AG10803 (cell line): ENCODE measurements at regions not wholly inside any gene's neighbourhood (a gene's known extent, or its start where the extent isn't known, plus 50 kb on each side); places are given as distances from the start of the nearest gene placed in this dataset.

Experiments used
- DNase-seq: peaks from one replicate; pipeline ENCODE4 v3.0.0; 2010; ENCODE audit warnings: low read depth
- H3K4me3 ChIP-seq: 2 replicates; pipeline ENCODE4 v1.5.1; 2011; ENCODE audit warnings: mild to moderate bottlenecking, low read length, control low read depth
- TF ChIP-seq, protein P1 (sequence below): conservative IDR thresholded peaks from 2 replicates; pipeline ENCODE4 v1.5.1; 2011; ENCODE audit warnings: mild to moderate bottlenecking, low read length, control low read depth, inconsistent platforms

DNA sequence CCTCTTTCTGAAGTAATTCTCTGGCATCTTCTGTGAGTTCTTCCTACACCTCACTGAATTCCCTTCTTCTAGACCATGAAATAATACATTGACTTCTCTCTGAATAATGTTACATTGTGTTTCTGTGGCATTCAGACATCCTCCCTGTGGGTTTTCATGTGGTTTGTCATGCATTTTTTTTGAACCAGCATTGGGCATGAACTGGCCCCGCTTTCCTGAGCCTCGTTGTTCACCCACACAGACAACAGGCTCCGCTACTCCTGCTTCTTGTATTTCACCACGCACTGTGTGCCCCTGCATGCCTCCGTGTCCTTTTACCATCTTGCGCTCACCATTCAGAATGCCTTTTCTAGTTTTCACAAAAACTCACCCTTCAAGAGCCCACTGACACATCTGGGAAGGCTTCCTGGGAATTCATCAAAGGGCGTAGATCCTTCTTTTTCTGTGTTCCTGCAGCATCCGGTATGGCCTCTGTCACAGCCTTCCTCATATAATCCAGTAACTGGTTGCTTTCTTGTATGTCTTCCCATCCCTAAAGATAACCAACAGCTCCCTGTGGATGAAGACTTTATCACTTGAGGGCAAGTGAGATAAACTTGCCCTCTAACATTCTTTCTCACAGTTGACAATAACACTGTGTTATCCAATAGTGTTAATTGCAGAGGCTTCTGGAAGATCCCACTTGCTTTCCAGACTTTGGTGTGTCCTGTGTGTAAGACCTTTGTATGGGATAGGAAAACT, 51.5 kb upstream of the ADAMTSL1 start:
- DNase-seq: no peak

DNA sequence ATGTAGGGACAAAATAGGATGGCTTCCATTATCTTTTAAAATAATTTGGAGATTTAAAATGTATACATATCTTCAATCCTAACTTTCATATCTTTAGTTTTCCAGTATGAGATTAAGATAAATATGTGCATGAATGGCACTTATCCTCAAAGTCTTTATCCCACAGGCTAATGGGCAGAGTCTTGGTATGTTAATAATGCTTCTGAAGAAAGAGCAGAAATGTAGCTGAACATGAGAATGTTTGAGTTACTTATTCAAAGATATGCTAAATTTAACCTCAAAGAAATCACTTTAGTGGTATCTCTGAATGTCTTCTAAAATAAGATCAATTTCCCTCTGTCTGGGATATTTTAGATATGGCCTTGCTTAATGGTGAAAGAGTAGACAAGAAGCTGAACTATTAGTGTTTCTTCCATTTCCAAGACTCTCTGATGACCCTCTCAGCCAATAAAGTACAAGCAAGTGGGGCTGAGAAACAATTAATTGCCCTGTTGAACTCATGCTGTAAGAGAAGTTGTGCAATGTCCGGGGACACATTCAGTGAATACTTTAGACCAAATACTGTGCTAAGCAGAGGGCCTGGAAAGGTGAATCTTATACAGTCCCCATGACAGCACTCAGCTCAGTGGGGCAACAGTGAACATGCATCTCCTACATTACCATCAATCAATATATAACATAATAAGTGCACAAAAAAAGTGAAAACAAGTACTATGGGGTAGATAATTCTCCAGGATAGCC, 50.0 kb upstream of the ADAMTSL1 start:
- no peak overlapping the region for H3K4me3 ChIP-seq
- DNase-seq: peak; percentile 40
- TF ChIP-seq, protein P1, sequence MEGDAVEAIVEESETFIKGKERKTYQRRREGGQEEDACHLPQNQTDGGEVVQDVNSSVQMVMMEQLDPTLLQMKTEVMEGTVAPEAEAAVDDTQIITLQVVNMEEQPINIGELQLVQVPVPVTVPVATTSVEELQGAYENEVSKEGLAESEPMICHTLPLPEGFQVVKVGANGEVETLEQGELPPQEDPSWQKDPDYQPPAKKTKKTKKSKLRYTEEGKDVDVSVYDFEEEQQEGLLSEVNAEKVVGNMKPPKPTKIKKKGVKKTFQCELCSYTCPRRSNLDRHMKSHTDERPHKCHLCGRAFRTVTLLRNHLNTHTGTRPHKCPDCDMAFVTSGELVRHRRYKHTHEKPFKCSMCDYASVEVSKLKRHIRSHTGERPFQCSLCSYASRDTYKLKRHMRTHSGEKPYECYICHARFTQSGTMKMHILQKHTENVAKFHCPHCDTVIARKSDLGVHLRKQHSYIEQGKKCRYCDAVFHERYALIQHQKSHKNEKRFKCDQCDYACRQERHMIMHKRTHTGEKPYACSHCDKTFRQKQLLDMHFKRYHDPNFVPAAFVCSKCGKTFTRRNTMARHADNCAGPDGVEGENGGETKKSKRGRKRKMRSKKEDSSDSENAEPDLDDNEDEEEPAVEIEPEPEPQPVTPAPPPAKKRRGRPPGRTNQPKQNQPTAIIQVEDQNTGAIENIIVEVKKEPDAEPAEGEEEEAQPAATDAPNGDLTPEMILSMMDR: no peak

More for the DNA sequence above, 51.5 kb upstream of the ADAMTSL1 start:
- H3K4me3 ChIP-seq: no peak overlapping the region
- TF ChIP-seq, protein P1: no peak
